ENCODE measurements at regions not wholly inside any gene's neighbourhood (a gene's known extent, or its start where the extent isn't known, plus 50 kb on each side); places are given as distances from the start of the nearest gene placed in this dataset.

DNA sequence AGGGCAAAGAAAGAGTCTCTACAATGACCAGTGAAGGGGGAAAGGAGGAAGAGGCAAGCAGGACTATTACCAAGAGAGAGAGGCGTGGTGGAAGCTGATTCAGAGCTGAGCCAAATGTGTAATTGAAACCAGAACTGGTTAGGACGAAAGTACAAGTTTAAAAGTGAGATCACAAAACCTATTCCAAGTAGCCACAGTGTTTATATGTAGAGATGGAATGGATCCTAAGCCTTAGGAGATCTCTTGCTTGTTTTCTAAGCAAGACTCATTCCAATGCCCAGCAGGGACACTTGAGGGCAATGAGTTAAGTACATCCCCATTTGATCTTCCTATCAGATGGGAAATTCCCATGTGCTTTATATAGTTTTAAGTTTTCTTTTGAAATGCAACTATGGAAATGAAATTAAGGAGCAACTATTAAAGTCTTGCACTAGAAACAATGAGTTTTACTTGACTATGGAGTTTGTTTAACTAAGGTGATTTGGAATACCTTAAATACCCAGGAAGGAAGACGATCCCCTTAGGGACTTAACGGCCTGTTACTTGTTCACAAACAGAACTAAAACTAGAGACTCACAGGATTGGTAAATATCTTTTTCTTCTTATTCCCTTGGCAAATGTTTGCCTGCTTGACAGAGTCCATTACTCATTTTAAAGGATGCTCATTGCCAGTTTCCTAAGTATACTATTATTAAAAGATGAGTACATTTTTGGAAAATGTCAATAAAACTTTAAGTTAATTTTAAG is 51.1 kb upstream of the SNX2 start:
- no peak overlapping the region for H3K4me3 ChIP-seq (ENCODE audit: low read depth, low read length)
- peak; percentile 78 for DNase-seq (ENCODE audit: low read depth)
- TF ChIP-seq, protein P1, sequence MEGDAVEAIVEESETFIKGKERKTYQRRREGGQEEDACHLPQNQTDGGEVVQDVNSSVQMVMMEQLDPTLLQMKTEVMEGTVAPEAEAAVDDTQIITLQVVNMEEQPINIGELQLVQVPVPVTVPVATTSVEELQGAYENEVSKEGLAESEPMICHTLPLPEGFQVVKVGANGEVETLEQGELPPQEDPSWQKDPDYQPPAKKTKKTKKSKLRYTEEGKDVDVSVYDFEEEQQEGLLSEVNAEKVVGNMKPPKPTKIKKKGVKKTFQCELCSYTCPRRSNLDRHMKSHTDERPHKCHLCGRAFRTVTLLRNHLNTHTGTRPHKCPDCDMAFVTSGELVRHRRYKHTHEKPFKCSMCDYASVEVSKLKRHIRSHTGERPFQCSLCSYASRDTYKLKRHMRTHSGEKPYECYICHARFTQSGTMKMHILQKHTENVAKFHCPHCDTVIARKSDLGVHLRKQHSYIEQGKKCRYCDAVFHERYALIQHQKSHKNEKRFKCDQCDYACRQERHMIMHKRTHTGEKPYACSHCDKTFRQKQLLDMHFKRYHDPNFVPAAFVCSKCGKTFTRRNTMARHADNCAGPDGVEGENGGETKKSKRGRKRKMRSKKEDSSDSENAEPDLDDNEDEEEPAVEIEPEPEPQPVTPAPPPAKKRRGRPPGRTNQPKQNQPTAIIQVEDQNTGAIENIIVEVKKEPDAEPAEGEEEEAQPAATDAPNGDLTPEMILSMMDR (conservative IDR thresholded peaks at IDR 0.05; ENCODE audit: low read depth, low read length), result no peak
